H9 (cell line): ENCODE measurements at regions not wholly inside any gene's neighbourhood (a gene's known extent, or its start where the extent isn't known, plus 50 kb on each side); places are given as distances from the start of the nearest gene placed in this dataset.

Source experiments
- DNase-seq: peaks from one replicate; pipeline ENCODE4 v3.0.0-alpha.2; 2017
- H2AFZ ChIP-seq: one replicate; pipeline ENCODE4 v1.6.1; 2013; ENCODE audit warnings: mild to moderate bottlenecking, low read length, control low read depth, moderate library complexity
- H2AK5ac ChIP-seq: 2 replicates; pipeline ENCODE4 v1.6.1; 2013; ENCODE audit warnings: low read length, control low read depth, mixed read lengths; ENCODE audit not compliant: insufficient read length
- H2BK120ac ChIP-seq: one replicate; pipeline ENCODE4 v1.6.1; 2013; ENCODE audit warnings: low read depth, mild to moderate bottlenecking, low read length, control low read depth, inconsistent platforms; ENCODE audit not compliant: poor library complexity, severe bottlenecking
- H2BK12ac ChIP-seq: 2 replicates; pipeline ENCODE4 v1.6.1; 2013; ENCODE audit warnings: low read length, control low read depth, mixed read lengths, low read depth; ENCODE audit not compliant: insufficient read length
- H2BK15ac ChIP-seq: 2 replicates; pipeline ENCODE4 v1.6.1; 2013; ENCODE audit warnings: low read depth, low read length, control low read depth
- H2BK20ac ChIP-seq: one replicate; pipeline ENCODE4 v1.6.1; 2013; ENCODE audit warnings: low read depth, mild to moderate bottlenecking, low read length, control low read depth, inconsistent platforms; ENCODE audit not compliant: poor library complexity, severe bottlenecking
- H2BK5ac ChIP-seq: 2 replicates; pipeline ENCODE4 v1.6.1; 2013; ENCODE audit warnings: low read length, control low read depth, mixed read lengths; ENCODE audit not compliant: insufficient read length
- H3K14ac ChIP-seq: 2 replicates; pipeline ENCODE4 v1.6.1; 2013; ENCODE audit warnings: low read length, control low read depth; ENCODE audit not compliant: insufficient read depth
- H3K18ac ChIP-seq: 2 replicates; pipeline ENCODE4 v1.6.1; 2013; ENCODE audit warnings: low read depth, mild to moderate bottlenecking, mixed read lengths, low read length, control low read depth; ENCODE audit not compliant: insufficient read length
- H3K23ac ChIP-seq: 2 replicates; pipeline ENCODE4 v1.6.1; 2013; ENCODE audit warnings: low read length, control low read depth, mixed read lengths, low read depth; ENCODE audit not compliant: insufficient read length
- H3K23me2 ChIP-seq: 2 replicates; pipeline ENCODE4 v1.6.1; 2013; ENCODE audit warnings: low read depth, mild to moderate bottlenecking, mixed read lengths, low read length, control low read depth; ENCODE audit not compliant: insufficient read length, poor library complexity, severe bottlenecking
- H3K27ac ChIP-seq: 2 replicates; pipeline ENCODE4 v1.5.1; 2013; ENCODE audit warnings: low read length, control low read depth, mixed read lengths, low read depth; ENCODE audit not compliant: insufficient read length
- H3K27me3 ChIP-seq: 2 replicates; pipeline ENCODE4 v1.6.1; 2013; ENCODE audit warnings: low read length, control low read depth, inconsistent platforms; ENCODE audit not compliant: insufficient read depth
- H3K4ac ChIP-seq: 2 replicates; pipeline ENCODE4 v1.6.1; 2013; ENCODE audit warnings: low read depth, mild to moderate bottlenecking, control low read depth, inconsistent platforms, low read length, moderate library complexity
- H3K4me1 ChIP-seq: 2 replicates; pipeline ENCODE4 v1.6.1; 2013; ENCODE audit warnings: low read length, control low read depth, inconsistent platforms; ENCODE audit not compliant: insufficient read depth
- H3K4me2 ChIP-seq: 2 replicates; pipeline ENCODE4 v1.6.1; 2013; ENCODE audit warnings: low read length, control low read depth, mixed read lengths; ENCODE audit not compliant: insufficient read length, insufficient read depth
- H3K56ac ChIP-seq: 2 replicates; pipeline ENCODE4 v1.6.1; 2013; ENCODE audit warnings: low read depth, mild to moderate bottlenecking, mixed read lengths, low read length, control low read depth; ENCODE audit not compliant: insufficient read length
- H3K79me1 ChIP-seq: 2 replicates; pipeline ENCODE4 v1.6.1; 2013; ENCODE audit warnings: low read depth, mild to moderate bottlenecking, moderate library complexity, low read length, control low read depth, inconsistent platforms; ENCODE audit not compliant: insufficient read depth, poor library complexity, severe bottlenecking
- H3K79me2 ChIP-seq: 2 replicates; pipeline ENCODE4 v1.6.1; 2013; ENCODE audit warnings: low read length, control low read depth, inconsistent platforms; ENCODE audit not compliant: insufficient read depth
- H3K9ac ChIP-seq: 2 replicates; pipeline ENCODE4 v1.6.1; 2013; ENCODE audit warnings: low read length, control low read depth, mixed read lengths; ENCODE audit not compliant: insufficient read length; ENCODE audit errors: extremely low read depth
- H3K9me3 ChIP-seq: one replicate; pipeline ENCODE4 v1.6.1; 2013; ENCODE audit warnings: low read depth, low read length, inconsistent platforms; ENCODE audit not compliant: control insufficient read depth
- H3T11ph ChIP-seq: one replicate; pipeline ENCODE4 v1.6.1; 2013; ENCODE audit warnings: mild to moderate bottlenecking, low read length, control low read depth, inconsistent platforms
- H4K20me1 ChIP-seq: one replicate; pipeline ENCODE4 v1.6.1; 2013; ENCODE audit not compliant: control insufficient read depth, insufficient read length, insufficient read depth
- H4K5ac ChIP-seq: 2 replicates; pipeline ENCODE4 v1.6.1; 2013; ENCODE audit warnings: low read depth, mild to moderate bottlenecking, mixed read lengths, low read length, control low read depth; ENCODE audit not compliant: insufficient read length
- H4K8ac ChIP-seq: replicated peaks from 2 replicates; pipeline ENCODE4 v1.6.1; 2013; ENCODE audit warnings: low read length, control low read depth, mixed read lengths, low read depth; ENCODE audit not compliant: insufficient read length
- H4K91ac ChIP-seq: 2 replicates; pipeline ENCODE4 v1.6.1; 2013; ENCODE audit warnings: low read depth, mild to moderate bottlenecking, moderate library complexity, mixed read lengths, low read length, control low read depth; ENCODE audit not compliant: insufficient read length
- H3K27ac Mint-ChIP-seq, 3 experiments: 2 replicates in 2 of 3; 3 replicates in 1 of 3; pipeline ENCODE4 v1.8.0; 2020 to 2021; ENCODE audit warnings: mixed read lengths in 3 of 3, mild to moderate bottlenecking in 1 of 3, moderate library complexity in 1 of 3
- H3K27me3 Mint-ChIP-seq: 2 replicates; pipeline ENCODE4 v1.8.0; 2021; ENCODE audit warnings: low read depth, mild to moderate bottlenecking, moderate library complexity, mixed read lengths
- H3K36me3 Mint-ChIP-seq, 3 experiments: 2 replicates in 2 of 3; 3 replicates in 1 of 3; pipeline ENCODE4 v1.8.0; 2020 to 2021; ENCODE audit warnings: low read depth in 3 of 3, mixed read lengths in 3 of 3; ENCODE audit not compliant: insufficient read depth in 1 of 3
- H3K4me1 Mint-ChIP-seq, 2 experiments: 2 replicates each; pipeline ENCODE4 v1.8.0; 2020; ENCODE audit warnings: mixed read lengths in 2 of 2
- H3K4me3 Mint-ChIP-seq, 2 experiments: 2 replicates in 1 of 2; 3 replicates in 1 of 2; pipeline ENCODE4 v1.8.0; 2020 to 2021; ENCODE audit warnings: mild to moderate bottlenecking in 2 of 2, mixed read lengths in 2 of 2, moderate library complexity in 1 of 2
- H3K9me3 Mint-ChIP-seq, 2 experiments: 2 replicates in 1 of 2; 3 replicates in 1 of 2; pipeline ENCODE4 v1.8.0; 2020; ENCODE audit warnings: mild to moderate bottlenecking in 2 of 2, mixed read lengths in 2 of 2, moderate library complexity in 1 of 2
- CTCF ChIP-seq: fragments of 200-600 bp; sonication (generic); conservative IDR thresholded peaks from 3 replicates; pipeline ENCODE4 v1.8.0; 2021; ENCODE audit warnings: antibody characterized with exemption, mild to moderate bottlenecking
- WGBS: extraction: QIAGEN DNeasy Blood & Tissue Kit; methylation state at CpG from one replicate; pipeline ENCODE4 v1.1.7; 2013; ENCODE audit warnings: missing lambda C conversion rate, low lambda C conversion rate, mixed read lengths; ENCODE audit not compliant: insufficient read length; ENCODE audit errors: extremely low coverage; 5-methylcytosine and 5-hydroxymethylcytosine counted together

DNA sequence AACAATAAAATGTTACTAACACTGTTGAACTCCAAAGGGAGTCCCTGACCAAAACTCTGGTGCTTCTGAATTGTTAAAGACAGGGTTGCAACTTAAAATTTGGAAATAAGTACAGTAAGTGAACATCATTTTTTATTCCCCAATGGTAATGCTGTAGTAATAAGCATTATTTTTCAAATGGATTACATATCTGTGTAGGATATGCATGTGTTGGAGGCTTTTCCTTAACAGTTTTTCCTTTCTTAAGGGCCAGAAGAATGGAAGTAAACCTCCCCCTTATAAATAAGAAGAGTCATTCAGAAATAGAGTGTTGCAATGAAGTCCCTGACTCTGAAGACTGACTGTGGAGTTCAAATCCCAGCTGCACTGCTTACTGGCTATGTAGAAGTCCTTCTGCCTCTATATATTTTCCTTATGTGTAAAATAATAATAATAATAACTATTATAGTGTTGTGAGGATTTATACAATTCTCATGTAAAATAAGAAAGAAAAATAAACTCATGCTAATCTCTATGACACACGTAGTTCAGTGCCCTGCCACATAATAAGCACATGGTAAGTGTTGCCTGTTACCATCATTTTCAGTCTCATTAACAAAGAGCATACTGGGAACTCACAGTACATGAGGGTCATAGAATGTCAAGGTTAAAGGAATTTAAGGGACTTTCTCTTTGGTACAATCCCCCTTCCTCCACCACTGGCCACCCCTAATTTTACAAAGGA lies 129.8 kb upstream of the SMLR1 start:
- Histone ChIP-seq H3K14ac (no peak overlapping the region), H3K23ac (no peak overlapping the region), H3K4me2 (no peak overlapping the region), H4K20me1 (no peaks in the 10 kb centered on the region), H3K27ac (no peak overlapping the region), H4K5ac (no peak overlapping the region), H4K8ac (no peak overlapping the region), H3K79me1 (no peaks in the 10 kb centered on the region), H3K27me3 (no peaks in the 10 kb centered on the region), H3K79me2 (no peaks in the 10 kb centered on the region), H4K91ac (no peak overlapping the region), H2BK12ac (no peak overlapping the region), H3K9me3 (no peaks in the 10 kb centered on the region), H3K23me2 (no peaks in the 10 kb centered on the region), H2BK120ac (no peak overlapping the region), H3K9ac (no peak overlapping the region), H3K18ac (no peak overlapping the region), H3T11ph (no peak overlapping the region), H3K56ac (no peak overlapping the region), H2AK5ac (no peak overlapping the region), H2AFZ (peak overlapping the region; percentile 3), H2BK15ac (no peak overlapping the region), H2BK20ac (no peak overlapping the region), H3K4ac (no peak overlapping the region), H3K4me1 (no peaks in the 10 kb centered on the region), H2BK5ac (no peak overlapping the region)
- WGBS = no CpG with 5 or more reads among the region's 1 CpG
- DNase-seq = no peak
- Mint-ChIP-seq H3K27ac (peak overlapping the region in 1 of 3 experiments; percentile 23; a peak in 1 of 7 replicates), H3K9me3 (no peaks in the 10 kb centered on the region; a peak in 1 of 5 replicates), H3K4me3 (no peak overlapping the region), H3K36me3 (no peaks in the 10 kb centered on the region; a peak in 1 of 7 replicates), H3K27me3 (no peaks in the 10 kb centered on the region), H3K4me1 (peaks cover 0 to 15% of the 10 kb centered on the region in 2 experiments; a peak in 3 of 4 replicates)
- TF ChIP-seq CTCF = no peak
